ENCODE measurements at regions not wholly inside any gene's neighbourhood (a gene's known extent, or its start where the extent isn't known, plus 50 kb on each side); places are given as distances from the start of the nearest gene placed in this dataset.

- DNase-seq (ENCODE audit: low spot score) = no peak
Observed at GRCh38 chr2:217231724-217232123, 371.9 kb upstream of the TNP1 start.

GRCh38 chr2:217231212-217231611 is 371.3 kb upstream of the TNP1 start:
- no peak for DNase-seq (ENCODE audit: low spot score)

- DNase-seq (ENCODE audit: low spot score) = no peak
Observed at GRCh38 chr2:217228732-217229131, 368.9 kb upstream of the TNP1 start.

GRCh38 chr2:217227794-217228193 is 367.9 kb upstream of the TNP1 start:
- DNase-seq (ENCODE audit: low spot score) = no peak

DNA sequence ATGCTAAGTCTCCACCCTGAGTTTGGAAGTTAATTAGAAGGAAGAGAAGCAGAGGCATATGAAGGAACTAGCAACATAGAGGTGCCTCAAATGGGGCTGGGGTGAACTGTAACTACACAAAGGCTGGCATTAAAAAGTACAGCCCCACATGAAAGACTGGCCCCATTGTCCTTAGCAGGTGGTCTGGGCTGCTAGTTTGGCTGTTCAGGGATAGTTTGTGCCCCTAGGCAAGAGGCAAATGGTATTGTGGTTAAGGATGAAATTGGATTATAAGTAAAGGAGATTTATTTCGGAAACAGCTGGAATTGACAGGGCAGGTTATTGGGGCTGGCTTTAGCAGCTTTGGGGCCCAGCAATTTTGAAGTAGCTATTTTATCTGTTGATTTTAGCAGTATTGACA is 365.7 kb upstream of the TNP1 start:
- DNase-seq (ENCODE audit: low spot score) = no peak

DNA sequence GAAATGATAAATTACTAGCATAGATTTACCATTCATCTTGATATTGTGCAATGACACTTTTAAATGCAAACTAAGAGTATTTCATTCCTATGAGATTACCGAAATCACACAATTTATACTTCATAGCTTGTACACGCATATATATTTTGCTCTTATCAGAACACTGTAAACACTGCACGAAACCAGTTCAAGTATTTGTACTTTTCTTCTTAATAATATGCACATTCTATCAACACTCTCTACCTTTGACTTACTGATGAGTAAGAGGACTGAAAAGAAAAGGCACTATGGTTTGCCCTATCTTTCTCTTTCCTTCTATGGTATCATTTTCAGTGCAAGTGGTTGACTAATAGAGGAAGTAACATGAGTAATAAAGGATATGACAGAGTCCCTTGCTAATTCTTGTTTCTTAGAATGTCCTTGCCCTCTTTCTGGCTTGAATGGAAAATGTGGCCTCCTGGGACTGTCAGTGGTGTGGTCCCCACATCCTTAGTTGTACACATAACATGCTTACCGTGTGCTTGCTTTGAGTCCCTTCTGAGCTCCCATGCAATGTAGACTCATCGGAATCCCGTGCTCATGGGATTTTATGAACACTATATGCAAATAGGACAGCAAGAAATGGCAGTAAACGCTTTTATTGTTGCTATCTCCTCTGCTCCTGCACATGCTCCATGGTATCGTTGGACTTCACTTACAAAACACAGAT is 363.5 kb upstream of the TNP1 start:
- DNase-seq (ENCODE audit: low spot score) = peak; percentile 85

- DNase-seq (ENCODE audit: low spot score) = no peak
Observed at GRCh38 chr2:217222309-217222910, 362.5 kb upstream of the TNP1 start.

- no peak for DNase-seq (ENCODE audit: low spot score)
Observed at GRCh38 chr2:217220228-217221013, 360.6 kb upstream of the TNP1 start.

- DNase-seq (ENCODE audit: low spot score) = no peak
Observed at GRCh38 chr2:217219164-217219520, 359.3 kb upstream of the TNP1 start.

GRCh38 chr2:217218269-217219163 is 358.7 kb upstream of the TNP1 start:
- no peak for DNase-seq (ENCODE audit: low spot score)

GRCh38 chr2:217216982-217217381 is 357.1 kb upstream of the TNP1 start:
- no peak for DNase-seq (ENCODE audit: low spot score)

- no peak for DNase-seq (ENCODE audit: low spot score)
Observed at GRCh38 chr2:217216316-217216715, 356.5 kb upstream of the TNP1 start.

- DNase-seq (ENCODE audit: low spot score) = peak; percentile 19
Observed at GRCh38 chr2:217215877-217216276, 356.0 kb upstream of the TNP1 start.

GRCh38 chr2:217208867-217209266 is 349.0 kb upstream of the TNP1 start:
- no peak for DNase-seq (ENCODE audit: low spot score)

DNA sequence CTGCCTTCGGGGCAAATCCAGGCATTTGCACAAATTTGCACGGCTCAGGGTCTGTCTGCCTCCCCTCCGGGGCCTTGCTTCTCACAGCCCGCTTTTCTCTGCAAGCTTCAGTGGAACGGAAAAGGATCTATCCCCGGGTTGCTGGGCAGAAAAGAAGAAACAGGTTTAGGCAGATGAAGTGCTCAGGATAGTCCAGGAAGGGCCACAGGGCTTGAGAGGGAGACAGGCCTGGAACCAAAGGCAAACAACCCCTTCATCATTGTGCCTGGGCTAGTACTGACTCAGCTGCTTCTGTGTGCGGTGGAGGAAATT is 347.8 kb upstream of the TNP1 start:
- DNase-seq (ENCODE audit: low spot score) = no peak

- no peak for DNase-seq (ENCODE audit: low spot score)
Observed at GRCh38 chr2:217206907-217207698, 347.2 kb upstream of the TNP1 start.

GRCh38 chr2:217206016-217206725 is 346.3 kb upstream of the TNP1 start:
- DNase-seq (ENCODE audit: low spot score) = no peak

DNA sequence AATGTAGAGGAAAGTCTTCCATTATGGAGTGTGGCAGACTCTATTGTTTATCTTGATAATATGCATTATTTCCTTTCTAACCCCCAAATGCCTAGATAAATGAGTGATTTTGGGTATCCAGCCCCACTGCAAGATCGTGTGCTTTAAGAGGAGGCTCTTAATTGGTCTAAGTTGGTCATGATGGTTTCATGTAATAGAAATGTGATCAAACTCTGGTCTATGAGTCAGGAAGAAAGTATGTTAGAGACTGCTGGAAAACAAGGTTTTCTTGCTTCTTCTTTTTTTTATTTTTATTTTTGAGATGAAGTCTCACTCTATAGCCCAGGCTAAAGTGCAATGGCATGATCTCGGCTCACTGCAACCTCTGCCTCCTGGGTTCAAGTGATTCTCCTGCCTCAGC is 344.5 kb upstream of the TNP1 start:
- DNase-seq (ENCODE audit: low spot score) = peak; percentile 16

DNA sequence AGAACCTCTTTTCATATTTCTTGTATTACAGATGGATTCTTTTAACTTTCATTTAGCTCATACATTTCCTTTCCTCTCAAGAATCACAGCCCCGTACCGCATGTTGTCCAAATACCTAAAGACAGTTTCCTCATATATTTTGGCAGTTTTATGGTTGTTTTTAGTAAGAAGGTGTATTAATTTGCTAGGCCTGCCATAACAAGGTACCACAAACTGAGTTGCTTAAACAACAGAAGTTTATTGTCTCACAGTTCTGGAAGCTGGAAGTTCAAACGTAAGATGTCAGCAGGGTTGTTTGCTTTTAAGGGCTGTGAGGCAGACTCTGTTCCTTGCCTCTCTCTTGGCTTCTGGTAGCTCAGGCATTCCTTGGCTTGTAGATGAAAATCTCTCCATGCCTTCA is 343.2 kb upstream of the TNP1 start:
- no peak for DNase-seq (ENCODE audit: low spot score)

GRCh38 chr2:217199255-217199630 is 339.4 kb upstream of the TNP1 start:
- no peak for DNase-seq (ENCODE audit: low spot score)

Data from RKO (cell line).